Peyer's patch (tissue), 4 donors: ENCODE measurements at regions not wholly inside any gene's neighbourhood (a gene's known extent, or its start where the extent isn't known, plus 50 kb on each side); places are given as distances from the start of the nearest gene placed in this dataset.

Source experiments
- POLR2A ChIP-seq, 2 donors: fragments of 450-650 bp; IDR thresholded peaks; one replicate each; pipeline ENCODE4 v1.5.1; 2017; ENCODE audit warnings: antibody characterized with exemption in 2 of 2, mild to moderate bottlenecking in 2 of 2, moderate library complexity in 2 of 2
- TF ChIP-seq, protein P1 (sequence below), 6 experiments: fragments of 450-650 bp in 4 of 6; fragments of 200-600 bp in 2 of 6; sonication (generic) in 1 of 6; IDR thresholded peaks; one replicate each; pipeline ENCODE4 v1.5.1; 2017 to 2019; ENCODE audit warnings: antibody characterized with exemption in 6 of 6, mild to moderate bottlenecking in 3 of 6, moderate library complexity in 1 of 6

DNA sequence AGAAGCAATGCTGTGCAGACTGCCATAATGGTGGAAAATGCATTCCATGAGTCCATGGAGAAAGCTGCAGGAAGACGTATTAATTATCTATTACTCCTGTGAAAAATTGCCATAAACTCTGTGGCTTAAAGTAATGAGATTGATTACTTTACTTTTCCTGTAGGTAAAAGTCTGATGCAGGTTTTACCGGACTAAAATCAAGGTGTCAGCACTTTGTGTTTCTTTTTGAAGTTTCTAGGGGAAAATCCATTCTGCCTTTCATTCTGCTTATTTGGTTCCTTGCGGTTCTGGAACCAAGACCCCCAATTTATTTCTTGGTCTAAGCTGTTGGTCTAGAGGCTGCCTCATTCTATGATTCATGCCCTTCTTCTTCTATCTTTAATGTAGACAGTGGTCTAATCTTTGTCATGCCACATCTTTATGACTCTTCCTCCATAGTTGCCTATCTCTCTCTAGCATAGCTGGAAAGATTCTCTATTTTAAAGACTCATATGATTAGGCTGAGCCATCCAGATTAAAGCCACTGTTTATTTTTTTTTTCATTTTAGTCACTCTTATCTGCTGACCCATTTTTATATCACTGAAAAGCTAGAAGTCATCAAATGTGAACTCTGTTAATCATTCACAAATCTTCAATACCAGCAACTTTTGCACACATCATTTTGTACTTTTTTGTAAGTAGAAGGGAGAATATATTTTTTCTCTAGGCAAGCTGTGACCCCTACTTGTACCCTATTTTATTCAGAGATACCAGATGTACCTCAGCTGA, 2056.4 kb downstream of the PCDH7 start:
- TF ChIP-seq, protein P1, sequence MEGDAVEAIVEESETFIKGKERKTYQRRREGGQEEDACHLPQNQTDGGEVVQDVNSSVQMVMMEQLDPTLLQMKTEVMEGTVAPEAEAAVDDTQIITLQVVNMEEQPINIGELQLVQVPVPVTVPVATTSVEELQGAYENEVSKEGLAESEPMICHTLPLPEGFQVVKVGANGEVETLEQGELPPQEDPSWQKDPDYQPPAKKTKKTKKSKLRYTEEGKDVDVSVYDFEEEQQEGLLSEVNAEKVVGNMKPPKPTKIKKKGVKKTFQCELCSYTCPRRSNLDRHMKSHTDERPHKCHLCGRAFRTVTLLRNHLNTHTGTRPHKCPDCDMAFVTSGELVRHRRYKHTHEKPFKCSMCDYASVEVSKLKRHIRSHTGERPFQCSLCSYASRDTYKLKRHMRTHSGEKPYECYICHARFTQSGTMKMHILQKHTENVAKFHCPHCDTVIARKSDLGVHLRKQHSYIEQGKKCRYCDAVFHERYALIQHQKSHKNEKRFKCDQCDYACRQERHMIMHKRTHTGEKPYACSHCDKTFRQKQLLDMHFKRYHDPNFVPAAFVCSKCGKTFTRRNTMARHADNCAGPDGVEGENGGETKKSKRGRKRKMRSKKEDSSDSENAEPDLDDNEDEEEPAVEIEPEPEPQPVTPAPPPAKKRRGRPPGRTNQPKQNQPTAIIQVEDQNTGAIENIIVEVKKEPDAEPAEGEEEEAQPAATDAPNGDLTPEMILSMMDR (IDR thresholded peaks at IDR 0.05): no peak
- TF ChIP-seq POLR2A (IDR thresholded peaks at IDR 0.05): no peak
